Pons (tissue), 1 donor: ENCODE measurements at regions not wholly inside any gene's neighbourhood (a gene's known extent, or its start where the extent isn't known, plus 50 kb on each side); places are given as distances from the start of the nearest gene placed in this dataset.
"Not testable (repeated sequence)": the region's sequence is repeated elsewhere in the genome, so short reads cannot be mapped to it uniquely, and the experiment has no call there.

Experiments
- DNase-seq: peaks from one replicate; pipeline ENCODE4 v3.0.0-alpha.2; 2016; ENCODE audit warnings: low spot score

- DNase-seq = no peak
Measured at GRCh38 chr4:171524903-171525302, 288.3 kb upstream of the GALNTL6 start.

- DNase-seq = no peak
Measured at GRCh38 chr4:171521726-171522125, 291.5 kb upstream of the GALNTL6 start.

GRCh38 chr4:171519457-171519856 lies 293.7 kb upstream of the GALNTL6 start:
- no peak for DNase-seq

- no peak for DNase-seq
Measured at GRCh38 chr4:171517883-171518282, 295.3 kb upstream of the GALNTL6 start.

- DNase-seq = no peak
Measured at GRCh38 chr4:171516694-171517093, 296.5 kb upstream of the GALNTL6 start.

- DNase-seq = no peak
Measured at GRCh38 chr4:171484681-171485080, 328.5 kb upstream of the GALNTL6 start.

GRCh38 chr4:171478181-171478580 lies 335.0 kb upstream of the GALNTL6 start:
- no peak for DNase-seq

GRCh38 chr4:171475111-171475510 lies 338.1 kb upstream of the GALNTL6 start:
- DNase-seq = not testable (repeated sequence)

GRCh38 chr4:171473155-171473554 lies 340.0 kb upstream of the GALNTL6 start:
- no peak for DNase-seq

- no peak for DNase-seq
Measured at GRCh38 chr4:171472230-171472629, 341.0 kb upstream of the GALNTL6 start.

GRCh38 chr4:171464499-171464898 lies 348.7 kb upstream of the GALNTL6 start:
- DNase-seq = no peak

- DNase-seq = no peak
Measured at GRCh38 chr4:171461191-171461590, 352.0 kb upstream of the GALNTL6 start.

GRCh38 chr4:171448919-171449481 lies 364.2 kb upstream of the GALNTL6 start:
- no peak for DNase-seq

- DNase-seq = no peak
Measured at GRCh38 chr4:171448358-171448757, 364.8 kb upstream of the GALNTL6 start.

GRCh38 chr4:171441300-171441941 lies 371.8 kb upstream of the GALNTL6 start:
- no peak for DNase-seq

- no peak for DNase-seq
Measured at GRCh38 chr4:171433674-171434073, 379.5 kb upstream of the GALNTL6 start.

GRCh38 chr4:171432536-171432935 lies 380.7 kb upstream of the GALNTL6 start:
- DNase-seq = no peak

GRCh38 chr4:171430495-171430894 lies 382.7 kb upstream of the GALNTL6 start:
- DNase-seq = no peak

GRCh38 chr4:171397175-171397574 lies 416.0 kb upstream of the GALNTL6 start:
- no peak for DNase-seq

- DNase-seq = no peak
Measured at GRCh38 chr4:171390626-171391025, 422.6 kb upstream of the GALNTL6 start.

- DNase-seq = no peak
Measured at GRCh38 chr4:171378323-171378722, 434.9 kb upstream of the GALNTL6 start.

GRCh38 chr4:171376724-171377123 lies 436.5 kb upstream of the GALNTL6 start:
- DNase-seq = no peak

GRCh38 chr4:171353535-171353934 lies 459.7 kb upstream of the GALNTL6 start:
- no peak for DNase-seq

- no peak for DNase-seq
Measured at GRCh38 chr4:171348090-171348489, 465.1 kb upstream of the GALNTL6 start.
